HS-27A (cell line): ENCODE measurements at regions not wholly inside any gene's neighbourhood (a gene's known extent, or its start where the extent isn't known, plus 50 kb on each side); places are given as distances from the start of the nearest gene placed in this dataset.

Experiments used
- DNase-seq: peaks from one replicate; pipeline ENCODE4 v3.0.0-alpha.2; 2012; ENCODE audit warnings: low read depth, missing footprints

- peak; percentile 36 for DNase-seq
These were observed 56.1 kb upstream of the SLC35G4 start for GRCh38 chr18:11553098-11553940.

- no peak for DNase-seq
These were observed 60.4 kb upstream of the SLC35G4 start for GRCh38 chr18:11548916-11549551.

- no peak for DNase-seq
These were observed 61.0 kb upstream of the SLC35G4 start for GRCh38 chr18:11548396-11548795.

GRCh38 chr18:11544060-11544633, 65.2 kb upstream of the SLC35G4 start:
- DNase-seq: no peak

- DNase-seq: no peak
These were observed 68.2 kb upstream of the SLC35G4 start for GRCh38 chr18:11541179-11541578.

GRCh38 chr18:11533942-11534496, 75.4 kb upstream of the SLC35G4 start:
- DNase-seq: no peak

- DNase-seq: no peak
These were observed 75.9 kb upstream of the SLC35G4 start for GRCh38 chr18:11533513-11533890.

- DNase-seq: no peak
These were observed 76.5 kb upstream of the SLC35G4 start for GRCh38 chr18:11532758-11533512.

GRCh38 chr18:11529081-11529480, 80.3 kb upstream of the SLC35G4 start:
- DNase-seq: no peak

- no peak for DNase-seq
These were observed 82.7 kb upstream of the SLC35G4 start for GRCh38 chr18:11526675-11527074.

GRCh38 chr18:11523804-11524203, 85.6 kb upstream of the SLC35G4 start:
- no peak for DNase-seq

GRCh38 chr18:11522992-11523391, 86.4 kb upstream of the SLC35G4 start:
- DNase-seq: no peak

- DNase-seq: no peak
These were observed 87.5 kb upstream of the SLC35G4 start for GRCh38 chr18:11521853-11522252.

GRCh38 chr18:11520536-11520935, 88.9 kb upstream of the SLC35G4 start:
- no peak for DNase-seq

- no peak for DNase-seq
These were observed 90.4 kb upstream of the SLC35G4 start for GRCh38 chr18:11518788-11519685.

GRCh38 chr18:11517704-11518103, 91.7 kb upstream of the SLC35G4 start:
- DNase-seq: no peak

GRCh38 chr18:11516751-11517503, 92.5 kb upstream of the SLC35G4 start:
- no peak for DNase-seq

- no peak for DNase-seq
These were observed 95.1 kb upstream of the SLC35G4 start for GRCh38 chr18:11514267-11514666.

GRCh38 chr18:11512096-11513025, 97.0 kb upstream of the SLC35G4 start:
- DNase-seq: no peak
